GM19043 (cell line): ENCODE measurements at regions not wholly inside any gene's neighbourhood (a gene's known extent, or its start where the extent isn't known, plus 50 kb on each side); places are given as distances from the start of the nearest gene placed in this dataset.
A peak's percentile ranks its signal among the peaks of the same experiment; 100 is the strongest.

ENCODE experiments used
- ATAC-seq: cut with Tn5 transposase; IDR thresholded peaks from one replicate; pipeline ENCODE4 v1.9.1; 2021; ENCODE audit warnings: low read depth; ENCODE audit not compliant: unreplicated experiment

GRCh38 chr2:17309741-17310339 lies 208.4 kb downstream of the RAD51AP2 start:
- peak; percentile 79 for ATAC-seq

GRCh38 chr2:17309181-17309580 lies 209.1 kb downstream of the RAD51AP2 start:
- no peak for ATAC-seq

- ATAC-seq: no peak
Observed at GRCh38 chr2:17306706-17307105, 211.5 kb downstream of the RAD51AP2 start.

- no peak for ATAC-seq
Observed at GRCh38 chr2:17306219-17306618, 212.0 kb downstream of the RAD51AP2 start.

GRCh38 chr2:17303521-17303920 lies 214.7 kb downstream of the RAD51AP2 start:
- ATAC-seq: no peak

GRCh38 chr2:17303054-17303453 lies 215.2 kb downstream of the RAD51AP2 start:
- no peak for ATAC-seq

GRCh38 chr2:17302281-17302680 lies 216.0 kb downstream of the RAD51AP2 start:
- no peak for ATAC-seq

GRCh38 chr2:17301437-17301836 lies 216.8 kb downstream of the RAD51AP2 start:
- no peak for ATAC-seq

- ATAC-seq: no peak
Observed at GRCh38 chr2:17299891-17300540, 218.2 kb downstream of the RAD51AP2 start.

- ATAC-seq: no peak
Observed at GRCh38 chr2:17298453-17298852, 219.8 kb downstream of the RAD51AP2 start.

- no peak for ATAC-seq
Observed at GRCh38 chr2:17296686-17297085, 221.6 kb downstream of the RAD51AP2 start.

GRCh38 chr2:17289669-17290068 lies 228.6 kb downstream of the RAD51AP2 start:
- ATAC-seq: no peak

GRCh38 chr2:17287183-17287582 lies 231.1 kb downstream of the RAD51AP2 start:
- ATAC-seq: no peak

- no peak for ATAC-seq
Observed at GRCh38 chr2:17282826-17283225, 235.4 kb downstream of the RAD51AP2 start.

- no peak for ATAC-seq
Observed at GRCh38 chr2:17282245-17282644, 236.0 kb downstream of the RAD51AP2 start.

- no peak for ATAC-seq
Observed at GRCh38 chr2:17276220-17276619, 242.0 kb downstream of the RAD51AP2 start.

GRCh38 chr2:17272652-17273525 lies 245.4 kb downstream of the RAD51AP2 start:
- no peak for ATAC-seq

- ATAC-seq: no peak
Observed at GRCh38 chr2:17272170-17272569, 246.1 kb downstream of the RAD51AP2 start.

- ATAC-seq: no peak
Observed at GRCh38 chr2:17271416-17271815, 246.8 kb downstream of the RAD51AP2 start.

- ATAC-seq: peak; percentile 88
Observed at GRCh38 chr2:17270894-17271293, 247.3 kb downstream of the RAD51AP2 start.

- no peak for ATAC-seq
Observed at GRCh38 chr2:17263570-17263968, 254.7 kb downstream of the RAD51AP2 start.
